ENCODE measurements at regions not wholly inside any gene's neighbourhood (a gene's known extent, or its start where the extent isn't known, plus 50 kb on each side); places are given as distances from the start of the nearest gene placed in this dataset.
"Not testable (repeated sequence)": the region's sequence is repeated elsewhere in the genome, so short reads cannot be mapped to it uniquely, and the experiment has no call there.

- no peak overlapping the region for H3K18ac ChIP-seq (ENCODE audit: insufficient read length, low read depth, low read length)
- no peaks in the 10 kb centered on the region for H3K4me1 ChIP-seq (ENCODE audit: insufficient read depth, low read length)
- no peak overlapping the region for H3K4me2 ChIP-seq (ENCODE audit: insufficient read depth, insufficient read length, low read length)
- H2AK5ac ChIP-seq (ENCODE audit: insufficient read length, low read length), result no peak overlapping the region
- Mint-ChIP-seq H3K4me3 (no peak overlapping the region), H3K4me1 (no peaks in the 10 kb centered on the region), H3K27me3 (ENCODE audit: low read depth) (no peaks in the 10 kb centered on the region), H3K9me3 (no peaks in the 10 kb centered on the region; a peak in 1 of 5 replicates), H3K36me3 (ENCODE audit: insufficient read depth in 1 of 3, low read depth in 3 of 3) (no peaks in the 10 kb centered on the region), H3K27ac (no peak overlapping the region; a peak in 1 of 7 replicates)
- H3K79me2 ChIP-seq (ENCODE audit: insufficient read depth, low read length), result no peaks in the 10 kb centered on the region
- H3K56ac ChIP-seq (ENCODE audit: insufficient read length, low read depth, low read length), result no peak overlapping the region
- WGBS (ENCODE audit: extremely low coverage, insufficient read length, low lambda C conversion rate), result no CpG with 5 or more reads among the region's 3 CpGs
- no peak overlapping the region for H3K9ac ChIP-seq (ENCODE audit: extremely low read depth, insufficient read length, low read length)
- DNase-seq, result no peak
- H3T11ph ChIP-seq (ENCODE audit: low read length), result no peak overlapping the region
- H3K4ac ChIP-seq (ENCODE audit: low read depth, low read length), result no peak overlapping the region
- H2BK12ac ChIP-seq (ENCODE audit: insufficient read length, low read depth, low read length), result no peak overlapping the region
- no peak overlapping the region for H4K8ac ChIP-seq (replicated peaks; ENCODE audit: insufficient read length, low read depth, low read length)
- no peaks in the 10 kb centered on the region for H3K79me1 ChIP-seq (ENCODE audit: insufficient read depth, low read depth, low read length, poor library complexity, severe bottlenecking)
- H2BK5ac ChIP-seq (ENCODE audit: insufficient read length, low read length), result no peak overlapping the region
- no peak overlapping the region for H2BK20ac ChIP-seq (ENCODE audit: low read depth, low read length, poor library complexity, severe bottlenecking)
- H3K9me3 ChIP-seq (ENCODE audit: control insufficient read depth, low read depth, low read length), result no peaks in the 10 kb centered on the region
- no peaks in the 10 kb centered on the region for H3K23me2 ChIP-seq (ENCODE audit: insufficient read length, low read depth, low read length, poor library complexity, severe bottlenecking)
- no peaks in the 10 kb centered on the region for H4K20me1 ChIP-seq (ENCODE audit: control insufficient read depth, insufficient read depth, insufficient read length)
- H3K14ac ChIP-seq (ENCODE audit: insufficient read depth, low read length), result no peak overlapping the region
- H3K27ac ChIP-seq (ENCODE audit: insufficient read length, low read depth, low read length), result no peak overlapping the region
- no peak overlapping the region for H4K5ac ChIP-seq (ENCODE audit: insufficient read length, low read depth, low read length)
- H3K27me3 ChIP-seq (ENCODE audit: insufficient read depth, low read length), result no peaks in the 10 kb centered on the region
- H2AFZ ChIP-seq (ENCODE audit: low read length), result no peak overlapping the region
- no peak for TF ChIP-seq CTCF (conservative IDR thresholded peaks at IDR 0.05)
- no peak overlapping the region for H2BK120ac ChIP-seq (ENCODE audit: low read depth, low read length, poor library complexity, severe bottlenecking)
- H3K23ac ChIP-seq (ENCODE audit: insufficient read length, low read depth, low read length), result no peak overlapping the region
- H4K91ac ChIP-seq (ENCODE audit: insufficient read length, low read depth, low read length), result no peak overlapping the region
- H2BK15ac ChIP-seq (ENCODE audit: low read depth, low read length), result no peak overlapping the region
These were observed 605.5 kb downstream of the XPNPEP1 start for GRCh38 chr10:109317746-109318366.

GRCh38 chr10:109314016-109314415, 609.3 kb downstream of the XPNPEP1 start:
- H3K27me3 ChIP-seq (ENCODE audit: insufficient read depth, low read length); H3K4me2 ChIP-seq (ENCODE audit: insufficient read depth, insufficient read length, low read length); H4K8ac ChIP-seq (replicated peaks; ENCODE audit: insufficient read length, low read depth, low read length); H3K18ac ChIP-seq (ENCODE audit: insufficient read length, low read depth, low read length); H3K23me2 ChIP-seq (ENCODE audit: insufficient read length, low read depth, low read length, poor library complexity, severe bottlenecking); H3K4ac ChIP-seq (ENCODE audit: low read depth, low read length); H3K79me1 ChIP-seq (ENCODE audit: insufficient read depth, low read depth, low read length, poor library complexity, severe bottlenecking); H3K9me3 Mint-ChIP-seq; H4K20me1 ChIP-seq (ENCODE audit: control insufficient read depth, insufficient read depth, insufficient read length); H3K9me3 ChIP-seq (ENCODE audit: control insufficient read depth, low read depth, low read length); H2BK12ac ChIP-seq (ENCODE audit: insufficient read length, low read depth, low read length); H3T11ph ChIP-seq (ENCODE audit: low read length); H3K23ac ChIP-seq (ENCODE audit: insufficient read length, low read depth, low read length); H2BK15ac ChIP-seq (ENCODE audit: low read depth, low read length); H3K27ac ChIP-seq (ENCODE audit: insufficient read length, low read depth, low read length); H3K9ac ChIP-seq (ENCODE audit: extremely low read depth, insufficient read length, low read length); H2BK20ac ChIP-seq (ENCODE audit: low read depth, low read length, poor library complexity, severe bottlenecking); H2BK120ac ChIP-seq (ENCODE audit: low read depth, low read length, poor library complexity, severe bottlenecking); H2BK5ac ChIP-seq (ENCODE audit: insufficient read length, low read length); H3K4me3 Mint-ChIP-seq; H3K36me3 Mint-ChIP-seq (ENCODE audit: insufficient read depth in 1 of 3, low read depth in 3 of 3); H4K91ac ChIP-seq (ENCODE audit: insufficient read length, low read depth, low read length); H3K4me1 ChIP-seq (ENCODE audit: insufficient read depth, low read length); DNase-seq; H3K27ac Mint-ChIP-seq; H3K27me3 Mint-ChIP-seq (ENCODE audit: low read depth); H3K14ac ChIP-seq (ENCODE audit: insufficient read depth, low read length); H3K56ac ChIP-seq (ENCODE audit: insufficient read length, low read depth, low read length); H3K79me2 ChIP-seq (ENCODE audit: insufficient read depth, low read length); H4K5ac ChIP-seq (ENCODE audit: insufficient read length, low read depth, low read length); H2AK5ac ChIP-seq (ENCODE audit: insufficient read length, low read length); H2AFZ ChIP-seq (ENCODE audit: low read length); H3K4me1 Mint-ChIP-seq: not testable (repeated sequence)
- WGBS (ENCODE audit: extremely low coverage, insufficient read length, low lambda C conversion rate), result no CpG with 5 or more reads among the region's 3 CpGs

Measured in H9 (cell line).